ENCODE measurements at regions not wholly inside any gene's neighbourhood (a gene's known extent, or its start where the extent isn't known, plus 50 kb on each side); places are given as distances from the start of the nearest gene placed in this dataset.

DNA sequence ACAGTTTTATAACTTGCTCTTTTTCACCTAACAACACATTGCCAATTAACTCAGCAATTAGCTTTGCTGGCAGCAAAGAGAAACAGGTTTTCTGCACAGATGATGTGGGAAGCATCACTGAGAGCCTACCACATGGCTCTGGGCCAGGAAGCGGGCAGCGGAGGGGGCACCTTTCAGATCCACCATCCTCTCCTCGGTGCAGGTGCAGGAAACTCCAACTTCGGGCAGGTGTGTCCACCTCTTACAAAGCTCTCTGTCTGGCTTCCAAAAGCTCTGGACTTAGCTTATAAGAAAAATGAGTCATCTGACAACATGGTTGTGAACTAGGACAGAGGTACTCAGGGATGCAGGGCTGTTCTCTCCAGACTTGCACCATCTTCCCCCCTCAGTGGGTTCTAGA is 77.0 kb downstream of the RPS6KA4 start:
- TF ChIP-seq, protein P1, sequence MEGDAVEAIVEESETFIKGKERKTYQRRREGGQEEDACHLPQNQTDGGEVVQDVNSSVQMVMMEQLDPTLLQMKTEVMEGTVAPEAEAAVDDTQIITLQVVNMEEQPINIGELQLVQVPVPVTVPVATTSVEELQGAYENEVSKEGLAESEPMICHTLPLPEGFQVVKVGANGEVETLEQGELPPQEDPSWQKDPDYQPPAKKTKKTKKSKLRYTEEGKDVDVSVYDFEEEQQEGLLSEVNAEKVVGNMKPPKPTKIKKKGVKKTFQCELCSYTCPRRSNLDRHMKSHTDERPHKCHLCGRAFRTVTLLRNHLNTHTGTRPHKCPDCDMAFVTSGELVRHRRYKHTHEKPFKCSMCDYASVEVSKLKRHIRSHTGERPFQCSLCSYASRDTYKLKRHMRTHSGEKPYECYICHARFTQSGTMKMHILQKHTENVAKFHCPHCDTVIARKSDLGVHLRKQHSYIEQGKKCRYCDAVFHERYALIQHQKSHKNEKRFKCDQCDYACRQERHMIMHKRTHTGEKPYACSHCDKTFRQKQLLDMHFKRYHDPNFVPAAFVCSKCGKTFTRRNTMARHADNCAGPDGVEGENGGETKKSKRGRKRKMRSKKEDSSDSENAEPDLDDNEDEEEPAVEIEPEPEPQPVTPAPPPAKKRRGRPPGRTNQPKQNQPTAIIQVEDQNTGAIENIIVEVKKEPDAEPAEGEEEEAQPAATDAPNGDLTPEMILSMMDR (IDR thresholded peaks at IDR 0.05): no peak
- no peak for TF ChIP-seq POLR2A (IDR thresholded peaks at IDR 0.05)
